ENCODE measurements at regions not wholly inside any gene's neighbourhood (a gene's known extent, or its start where the extent isn't known, plus 50 kb on each side); places are given as distances from the start of the nearest gene placed in this dataset.

DNA sequence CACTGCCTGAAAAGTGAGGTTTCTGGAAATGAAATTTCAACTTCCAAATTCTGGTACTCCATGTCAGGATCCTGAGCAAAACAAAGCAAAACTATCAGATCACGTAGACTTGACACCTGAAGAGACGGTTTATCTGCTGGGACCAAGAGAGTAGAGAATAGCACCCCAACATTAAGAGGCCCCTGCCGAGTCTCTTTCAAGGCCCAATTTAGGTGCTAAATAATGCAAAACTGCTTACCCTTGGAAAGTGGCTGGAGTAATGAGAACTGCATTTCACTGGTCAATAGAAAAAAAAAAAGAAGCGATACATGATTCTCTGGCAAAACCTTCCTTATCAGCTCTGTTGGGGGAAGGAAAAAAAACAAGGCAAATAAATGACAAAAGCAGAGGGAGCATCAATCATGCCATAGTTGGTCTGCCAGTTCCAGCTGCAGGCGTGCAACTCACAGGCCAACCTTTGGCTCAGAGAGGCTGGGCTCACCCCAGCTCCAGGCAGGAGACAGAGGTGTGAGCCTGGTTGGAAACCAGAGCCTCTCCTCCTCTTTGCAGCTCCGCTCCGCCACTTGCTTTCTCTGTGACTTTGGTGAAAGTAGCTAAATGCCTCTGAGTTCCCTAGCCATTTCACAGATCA lies 595.2 kb downstream of the TOX3 start:
- TF ChIP-seq CTCF (IDR thresholded peaks at IDR 0.05; ENCODE audit: low read depth, low read length): no peak
- no peak for TF ChIP-seq EZH2phosphoT487 (IDR thresholded peaks at IDR 0.05; ENCODE audit: low read depth)
